ENCODE measurements at regions not wholly inside any gene's neighbourhood (a gene's known extent, or its start where the extent isn't known, plus 50 kb on each side); places are given as distances from the start of the nearest gene placed in this dataset.

DNA sequence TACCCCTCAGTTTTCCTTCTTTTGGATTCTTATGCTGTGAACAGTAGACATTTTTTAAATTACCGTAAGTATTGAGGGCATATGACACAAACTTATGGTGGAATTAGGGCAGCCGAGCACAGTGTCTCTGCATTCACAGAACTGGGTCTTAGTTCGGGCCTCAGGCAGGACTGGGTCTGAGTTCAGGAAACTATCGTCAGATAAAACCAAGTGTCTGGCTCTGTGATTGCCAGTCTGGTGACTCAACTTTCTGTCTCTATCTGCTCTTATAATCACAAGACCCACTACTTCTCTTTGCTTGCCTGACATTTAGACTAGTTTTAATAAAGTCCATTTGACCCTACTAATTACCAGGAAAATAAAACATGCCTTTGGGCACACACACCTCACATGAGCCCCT, 146.2 kb downstream of the LMLN start (continued):
- TF ChIP-seq JUN (IDR thresholded peaks at IDR 0.05; ENCODE audit: borderline replicate concordance, low read depth, low read length): no peak
- TF ChIP-seq JUN (CRISPR knock-in tag; IDR thresholded peaks at IDR 0.05; ENCODE audit: borderline replicate concordance): no peak
- no peak for TF ChIP-seq PRMT5 (CRISPR knock-in tag; IDR thresholded peaks at IDR 0.05)
- TF ChIP-seq TEAD2 (tag; IDR thresholded peaks at IDR 0.05): no peak
- no peak for TF ChIP-seq DACH1 (IDR thresholded peaks at IDR 0.05; ENCODE audit: partially characterized antibody)
- TF ChIP-seq, protein P1, sequence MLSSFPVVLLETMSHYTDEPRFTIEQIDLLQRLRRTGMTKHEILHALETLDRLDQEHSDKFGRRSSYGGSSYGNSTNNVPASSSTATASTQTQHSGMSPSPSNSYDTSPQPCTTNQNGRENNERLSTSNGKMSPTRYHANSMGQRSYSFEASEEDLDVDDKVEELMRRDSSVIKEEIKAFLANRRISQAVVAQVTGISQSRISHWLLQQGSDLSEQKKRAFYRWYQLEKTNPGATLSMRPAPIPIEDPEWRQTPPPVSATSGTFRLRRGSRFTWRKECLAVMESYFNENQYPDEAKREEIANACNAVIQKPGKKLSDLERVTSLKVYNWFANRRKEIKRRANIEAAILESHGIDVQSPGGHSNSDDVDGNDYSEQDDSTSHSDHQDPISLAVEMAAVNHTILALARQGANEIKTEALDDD (IDR thresholded peaks at IDR 0.05): peak; percentile 77; the same call in 1 of the 2 replicates
- TF ChIP-seq HMG20A (CRISPR knock-in tag; conservative IDR thresholded peaks at IDR 0.05): no peak
- TF ChIP-seq POLR2A (conservative IDR thresholded peaks at IDR 0.05): peak; percentile 77
- TF ChIP-seq SP1 (CRISPR knock-in tag; IDR thresholded peaks at IDR 0.05): peak; percentile 17; the same call in 1 of the 2 replicates
- TF ChIP-seq, protein P2, sequence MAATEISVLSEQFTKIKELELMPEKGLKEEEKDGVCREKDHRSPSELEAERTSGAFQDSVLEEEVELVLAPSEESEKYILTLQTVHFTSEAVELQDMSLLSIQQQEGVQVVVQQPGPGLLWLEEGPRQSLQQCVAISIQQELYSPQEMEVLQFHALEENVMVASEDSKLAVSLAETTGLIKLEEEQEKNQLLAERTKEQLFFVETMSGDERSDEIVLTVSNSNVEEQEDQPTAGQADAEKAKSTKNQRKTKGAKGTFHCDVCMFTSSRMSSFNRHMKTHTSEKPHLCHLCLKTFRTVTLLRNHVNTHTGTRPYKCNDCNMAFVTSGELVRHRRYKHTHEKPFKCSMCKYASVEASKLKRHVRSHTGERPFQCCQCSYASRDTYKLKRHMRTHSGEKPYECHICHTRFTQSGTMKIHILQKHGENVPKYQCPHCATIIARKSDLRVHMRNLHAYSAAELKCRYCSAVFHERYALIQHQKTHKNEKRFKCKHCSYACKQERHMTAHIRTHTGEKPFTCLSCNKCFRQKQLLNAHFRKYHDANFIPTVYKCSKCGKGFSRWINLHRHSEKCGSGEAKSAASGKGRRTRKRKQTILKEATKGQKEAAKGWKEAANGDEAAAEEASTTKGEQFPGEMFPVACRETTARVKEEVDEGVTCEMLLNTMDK (IDR thresholded peaks at IDR 0.05; ENCODE audit: borderline replicate concordance, insufficient read depth, low read depth, low read length, poor library complexity, severe bottlenecking): no peak
- no peak for TF ChIP-seq TCF3 (CRISPR knock-in tag; IDR thresholded peaks at IDR 0.05)
- TF ChIP-seq, protein P3, sequence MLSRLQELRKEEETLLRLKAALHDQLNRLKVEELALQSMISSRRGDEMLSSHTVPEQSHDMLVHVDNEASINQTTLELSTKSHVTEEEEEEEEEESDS (CRISPR knock-in tag; IDR thresholded peaks at IDR 0.05): no peak
- no peak for TF ChIP-seq ZNF316 (IDR thresholded peaks at IDR 0.05)
- no peak for TF ChIP-seq NR2F6 (CRISPR knock-in tag; IDR thresholded peaks at IDR 0.05)
- no peak for TF ChIP-seq RAD51 (IDR thresholded peaks at IDR 0.05; ENCODE audit: borderline replicate concordance, low read depth)
- TF ChIP-seq, protein P4, sequence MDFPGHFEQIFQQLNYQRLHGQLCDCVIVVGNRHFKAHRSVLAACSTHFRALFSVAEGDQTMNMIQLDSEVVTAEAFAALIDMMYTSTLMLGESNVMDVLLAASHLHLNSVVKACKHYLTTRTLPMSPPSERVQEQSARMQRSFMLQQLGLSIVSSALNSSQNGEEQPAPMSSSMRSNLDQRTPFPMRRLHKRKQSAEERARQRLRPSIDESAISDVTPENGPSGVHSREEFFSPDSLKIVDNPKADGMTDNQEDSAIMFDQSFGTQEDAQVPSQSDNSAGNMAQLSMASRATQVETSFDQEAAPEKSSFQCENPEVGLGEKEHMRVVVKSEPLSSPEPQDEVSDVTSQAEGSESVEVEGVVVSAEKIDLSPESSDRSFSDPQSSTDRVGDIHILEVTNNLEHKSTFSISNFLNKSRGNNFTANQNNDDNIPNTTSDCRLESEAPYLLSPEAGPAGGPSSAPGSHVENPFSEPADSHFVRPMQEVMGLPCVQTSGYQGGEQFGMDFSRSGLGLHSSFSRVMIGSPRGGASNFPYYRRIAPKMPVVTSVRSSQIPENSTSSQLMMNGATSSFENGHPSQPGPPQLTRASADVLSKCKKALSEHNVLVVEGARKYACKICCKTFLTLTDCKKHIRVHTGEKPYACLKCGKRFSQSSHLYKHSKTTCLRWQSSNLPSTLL (IDR thresholded peaks at IDR 0.05): no peak
- TF ChIP-seq, protein P5, sequence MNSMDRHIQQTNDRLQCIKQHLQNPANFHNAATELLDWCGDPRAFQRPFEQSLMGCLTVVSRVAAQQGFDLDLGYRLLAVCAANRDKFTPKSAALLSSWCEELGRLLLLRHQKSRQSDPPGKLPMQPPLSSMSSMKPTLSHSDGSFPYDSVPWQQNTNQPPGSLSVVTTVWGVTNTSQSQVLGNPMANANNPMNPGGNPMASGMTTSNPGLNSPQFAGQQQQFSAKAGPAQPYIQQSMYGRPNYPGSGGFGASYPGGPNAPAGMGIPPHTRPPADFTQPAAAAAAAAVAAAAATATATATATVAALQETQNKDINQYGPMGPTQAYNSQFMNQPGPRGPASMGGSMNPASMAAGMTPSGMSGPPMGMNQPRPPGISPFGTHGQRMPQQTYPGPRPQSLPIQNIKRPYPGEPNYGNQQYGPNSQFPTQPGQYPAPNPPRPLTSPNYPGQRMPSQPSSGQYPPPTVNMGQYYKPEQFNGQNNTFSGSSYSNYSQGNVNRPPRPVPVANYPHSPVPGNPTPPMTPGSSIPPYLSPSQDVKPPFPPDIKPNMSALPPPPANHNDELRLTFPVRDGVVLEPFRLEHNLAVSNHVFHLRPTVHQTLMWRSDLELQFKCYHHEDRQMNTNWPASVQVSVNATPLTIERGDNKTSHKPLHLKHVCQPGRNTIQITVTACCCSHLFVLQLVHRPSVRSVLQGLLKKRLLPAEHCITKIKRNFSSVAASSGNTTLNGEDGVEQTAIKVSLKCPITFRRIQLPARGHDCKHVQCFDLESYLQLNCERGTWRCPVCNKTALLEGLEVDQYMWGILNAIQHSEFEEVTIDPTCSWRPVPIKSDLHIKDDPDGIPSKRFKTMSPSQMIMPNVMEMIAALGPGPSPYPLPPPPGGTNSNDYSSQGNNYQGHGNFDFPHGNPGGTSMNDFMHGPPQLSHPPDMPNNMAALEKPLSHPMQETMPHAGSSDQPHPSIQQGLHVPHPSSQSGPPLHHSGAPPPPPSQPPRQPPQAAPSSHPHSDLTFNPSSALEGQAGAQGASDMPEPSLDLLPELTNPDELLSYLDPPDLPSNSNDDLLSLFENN (IDR thresholded peaks at IDR 0.05; ENCODE audit: low read depth in 2 of 2, low read length in 2 of 2): 0 out of 4 replicates have a peak, but pooled peaks of 1 of the 2 experiments have one; percentile 50
- TF ChIP-seq ESRRA (IDR thresholded peaks at IDR 0.05; ENCODE audit: borderline replicate concordance, low read depth): no peak
- TF ChIP-seq, protein P6, sequence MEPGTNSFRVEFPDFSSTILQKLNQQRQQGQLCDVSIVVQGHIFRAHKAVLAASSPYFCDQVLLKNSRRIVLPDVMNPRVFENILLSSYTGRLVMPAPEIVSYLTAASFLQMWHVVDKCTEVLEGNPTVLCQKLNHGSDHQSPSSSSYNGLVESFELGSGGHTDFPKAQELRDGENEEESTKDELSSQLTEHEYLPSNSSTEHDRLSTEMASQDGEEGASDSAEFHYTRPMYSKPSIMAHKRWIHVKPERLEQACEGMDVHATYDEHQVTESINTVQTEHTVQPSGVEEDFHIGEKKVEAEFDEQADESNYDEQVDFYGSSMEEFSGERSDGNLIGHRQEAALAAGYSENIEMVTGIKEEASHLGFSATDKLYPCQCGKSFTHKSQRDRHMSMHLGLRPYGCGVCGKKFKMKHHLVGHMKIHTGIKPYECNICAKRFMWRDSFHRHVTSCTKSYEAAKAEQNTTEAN (CRISPR knock-in tag; IDR thresholded peaks at IDR 0.05): no peak
- no peak for TF ChIP-seq ETV5 (CRISPR knock-in tag; IDR thresholded peaks at IDR 0.05; ENCODE audit: low read depth)

Data from K562 (cell line).